ENCODE measurements at regions not wholly inside any gene's neighbourhood (a gene's known extent, or its start where the extent isn't known, plus 50 kb on each side); places are given as distances from the start of the nearest gene placed in this dataset.
A peak's percentile ranks its signal among the peaks of the same experiment; 100 is the strongest.

GRCh38 chr6:19663479-19663878, 173.7 kb upstream of the ID4 start:
- POLR2A ChIA-PET, result no interaction called here
- no peak for TF ChIP-seq CTCF (IDR thresholded peaks at IDR 0.05; ENCODE audit: insufficient read depth, low read length, missing control alignments)
- no peak overlapping the region for H3K4me3 ChIP-seq (ENCODE audit: low read depth, low read length)
- CTCF ChIA-PET, result no interaction called here
- DNase-seq (ENCODE audit: low read depth, low spot score), result no peak

GRCh38 chr6:19664050-19664449, 173.1 kb upstream of the ID4 start:
- CTCF ChIA-PET, result no interaction called here
- DNase-seq (ENCODE audit: low read depth, low spot score), result no peak
- no peak overlapping the region for H3K4me3 ChIP-seq (ENCODE audit: low read depth, low read length)
- POLR2A ChIA-PET, result no interaction called here
- TF ChIP-seq CTCF (IDR thresholded peaks at IDR 0.05; ENCODE audit: insufficient read depth, low read length, missing control alignments), result no peak

GRCh38 chr6:19664878-19665612, 172.1 kb upstream of the ID4 start:
- no peak for TF ChIP-seq CTCF (IDR thresholded peaks at IDR 0.05; ENCODE audit: insufficient read depth, low read length, missing control alignments)
- no peak for DNase-seq (ENCODE audit: low read depth, low spot score)
- POLR2A ChIA-PET, result no interaction called here
- H3K4me3 ChIP-seq (ENCODE audit: low read depth, low read length), result no peak overlapping the region
- CTCF ChIA-PET, result no interaction called here

- POLR2A ChIA-PET, result no interaction called here
- no peak for DNase-seq (ENCODE audit: low read depth, low spot score)
- H3K4me3 ChIP-seq (ENCODE audit: low read depth, low read length), result no peak overlapping the region
- TF ChIP-seq CTCF (IDR thresholded peaks at IDR 0.05; ENCODE audit: insufficient read depth, low read length, missing control alignments), result no peak
- CTCF ChIA-PET, result no interaction called here
These were observed 171.6 kb upstream of the ID4 start for GRCh38 chr6:19665613-19665909.

GRCh38 chr6:19668710-19669109, 168.5 kb upstream of the ID4 start:
- no peak for TF ChIP-seq CTCF (IDR thresholded peaks at IDR 0.05; ENCODE audit: insufficient read depth, low read length, missing control alignments)
- no peak overlapping the region for H3K4me3 ChIP-seq (ENCODE audit: low read depth, low read length)
- POLR2A ChIA-PET, result interaction anchor here (1.3 kb wide), 1 partner anchor 168 kb away, joined by 7 read pairs; the partner anchor contains the start of gene ID4
- peak; percentile 4 for DNase-seq (ENCODE audit: low read depth, low spot score)
- CTCF ChIA-PET, result interaction anchor here (1.0 kb wide), 1 partner anchor 9 kb away, joined by 4 read pairs; no protein-coding TSS in a partner anchor

- peak; percentile 19 for DNase-seq (ENCODE audit: low read depth, low spot score)
- no peak overlapping the region for H3K4me3 ChIP-seq (ENCODE audit: low read depth, low read length)
- CTCF ChIA-PET, result interaction anchor here (0.9 to 1.0 kb wide), 2 partner anchors 9 to 135 kb away, joined by 4 read pairs; no protein-coding TSS in a partner anchor
- no peak for TF ChIP-seq CTCF (IDR thresholded peaks at IDR 0.05; ENCODE audit: insufficient read depth, low read length, missing control alignments)
- POLR2A ChIA-PET, result interaction anchor here (1.3 kb wide), 1 partner anchor 168 kb away, joined by 7 read pairs; the partner anchor contains the start of gene ID4
These were observed 168.0 kb upstream of the ID4 start for GRCh38 chr6:19669206-19669605.

Data from AG04449 (cell line).